Gastrocnemius medialis (tissue), 4 donors: ENCODE measurements at regions not wholly inside any gene's neighbourhood (a gene's known extent, or its start where the extent isn't known, plus 50 kb on each side); places are given as distances from the start of the nearest gene placed in this dataset.

Experiments
- ATAC-seq, 2 donors: fragments of 150-250 bp; one replicate each; pipeline ENCODE4 v1.9.1; 2016
- DNase-seq, 2 donors: peaks; one replicate each; pipeline ENCODE4 v3.0.0-alpha.2; 2019
- H3K27ac ChIP-seq, 4 donors: fragments of 200-600 bp; sonication (generic); 1 replicate in 1 of 4; 2 replicates in 3 of 4; pipeline ENCODE4 v1.5.1; 2016 to 2018; ENCODE audit warnings: mild to moderate bottlenecking in 2 of 4, moderate library complexity in 1 of 4
- H3K27me3 ChIP-seq, 3 donors: fragments of 200-600 bp; sonication (generic) in 2 of 3; 1 replicate in 1 of 3; 2 replicates in 2 of 3; pipeline versions ENCODE4 v1.5.1 to v1.6.0; 2016 to 2019; ENCODE audit warnings: mild to moderate bottlenecking in 1 of 3, moderate library complexity in 1 of 3
- H3K36me3 ChIP-seq, 2 donors: fragments of 200-600 bp; sonication (generic) in 1 of 2; one replicate each; pipeline ENCODE4 v1.5.1; 2017 to 2018
- H3K4me1 ChIP-seq, 2 donors: fragments of 200-600 bp; sonication (generic) in 1 of 2; one replicate each; pipeline ENCODE4 v1.5.1; 2016 to 2017; ENCODE audit warnings: mild to moderate bottlenecking in 2 of 2
- H3K4me3 ChIP-seq, 4 donors: fragments of 200-600 bp; sonication (generic) in 3 of 4; 1 replicate in 1 of 4; 2 replicates in 3 of 4; pipeline ENCODE4 v1.5.1; 2016 to 2019; ENCODE audit warnings: mild to moderate bottlenecking in 2 of 4
- H3K9me3 ChIP-seq, 3 donors: fragments of 200-600 bp; sonication (generic) in 2 of 3; 1 replicate in 1 of 3; 2 replicates in 2 of 3; pipeline ENCODE4 v1.5.1; 2016 to 2019
- CTCF ChIP-seq, 5 experiments: fragments of 450-650 bp in 3 of 5; fragments of 200-600 bp in 2 of 5; sonication (generic) in 2 of 5; IDR thresholded peaks in 4 of 5; conservative IDR thresholded peaks in 1 of 5; 1 replicate in 4 of 5; 2 replicates in 1 of 5; pipeline ENCODE4 v1.5.1; 2016 to 2019; ENCODE audit warnings: antibody characterized with exemption in 5 of 5, mild to moderate bottlenecking in 3 of 5, moderate library complexity in 3 of 5
- POLR2A ChIP-seq, 2 donors: fragments of 450-650 bp; IDR thresholded peaks; one replicate each; pipeline ENCODE4 v1.6.1; 2017; ENCODE audit warnings: antibody characterized with exemption in 2 of 2, mild to moderate bottlenecking in 2 of 2, moderate library complexity in 2 of 2
- in situ Hi-C, 4 donors: fragments of 200-750 bp; cut with MboI; loops; one replicate each; pipeline versions ENCODE4 v1.15.0 to v1.8.0; 2017; ENCODE audit warnings: low sequenced_read_pairs in 4 of 4
- intact Hi-C: fragments of 100-400 bp; cut with DNase I; formaldehyde crosslinking; loops from one replicate; pipeline ENCODE4 v1.15.1; 2023; ENCODE audit warnings: low total_unique reads

- H3K4me1 ChIP-seq: no peaks in the 10 kb centered on the region
- peaks cover 0 to 22% (median 7%) of the 10 kb centered on the region in 3 donors for H3K9me3 ChIP-seq
- H3K27ac ChIP-seq: no peak overlapping the region
- H3K36me3 ChIP-seq: no peaks in the 10 kb centered on the region
- ATAC-seq: no peak
- intact Hi-C loops (no loop called here), in situ Hi-C loops (no loop called here)
- H3K4me3 ChIP-seq: peak overlapping the region in 1 of 4 donors; percentile 4
- no peaks in the 10 kb centered on the region for H3K27me3 ChIP-seq
- no peak for DNase-seq
- TF ChIP-seq POLR2A (IDR thresholded peaks at IDR 0.05) (no peak), CTCF (IDR thresholded peaks at IDR 0.05 in 4 of 5, conservative IDR thresholded peaks at IDR 0.05 in 1 of 5) (no peak)
These were observed 181.3 kb upstream of the SPAG17 start for GRCh38 chr1:118366286-118366685.

GRCh38 chr1:118364882-118365281 lies 179.9 kb upstream of the SPAG17 start:
- H3K4me3 ChIP-seq: no peak overlapping the region
- no peaks in the 10 kb centered on the region for H3K27me3 ChIP-seq
- intact Hi-C loops: no loop called here
- peaks cover 0 to 22% (median 7%) of the 10 kb centered on the region in 3 donors for H3K9me3 ChIP-seq
- in situ Hi-C loops: no loop called here
- DNase-seq: no peak
- no peak overlapping the region for H3K27ac ChIP-seq
- TF ChIP-seq POLR2A (IDR thresholded peaks at IDR 0.05) (no peak), CTCF (IDR thresholded peaks at IDR 0.05 in 4 of 5, conservative IDR thresholded peaks at IDR 0.05 in 1 of 5) (no peak)
- H3K36me3 ChIP-seq: no peaks in the 10 kb centered on the region
- no peaks in the 10 kb centered on the region for H3K4me1 ChIP-seq
- ATAC-seq: no peak

- Histone ChIP-seq H3K9me3 (peaks cover 0 to 22% (median 7%) of the 10 kb centered on the region in 3 donors), H3K4me3 (no peak overlapping the region), H3K27ac (no peak overlapping the region), H3K4me1 (no peaks in the 10 kb centered on the region), H3K36me3 (no peaks in the 10 kb centered on the region), H3K27me3 (no peaks in the 10 kb centered on the region)
- DNase-seq: no peak
- intact Hi-C loops: no loop called here
- in situ Hi-C loops: no loop called here
- ATAC-seq: no peak
- TF ChIP-seq POLR2A (IDR thresholded peaks at IDR 0.05): no peak
These were observed 178.4 kb upstream of the SPAG17 start for GRCh38 chr1:118363396-118363795.

- intact Hi-C loops: no loop called here
- no peak for ATAC-seq
- TF ChIP-seq CTCF (IDR thresholded peaks at IDR 0.05 in 4 of 5, conservative IDR thresholded peaks at IDR 0.05 in 1 of 5) (no peak), POLR2A (IDR thresholded peaks at IDR 0.05) (no peak)
- no peaks in the 10 kb centered on the region for H3K36me3 ChIP-seq
- no peaks in the 10 kb centered on the region for H3K4me1 ChIP-seq
- DNase-seq: no peak
- no peaks in the 10 kb centered on the region for H3K27me3 ChIP-seq
- H3K4me3 ChIP-seq: no peak overlapping the region
- in situ Hi-C loops: no loop called here
- peaks cover 0 to 25% (median 7%) of the 10 kb centered on the region in 3 donors for H3K9me3 ChIP-seq
- H3K27ac ChIP-seq: no peak overlapping the region
These were observed 175.8 kb upstream of the SPAG17 start for GRCh38 chr1:118360817-118361216.

GRCh38 chr1:118346936-118347335 lies 161.9 kb upstream of the SPAG17 start:
- ATAC-seq: no peak
- in situ Hi-C loops: no loop called here

More at GRCh38 chr1:118346936-118347335, 161.9 kb upstream of the SPAG17 start:
- peaks cover 0 to 3% of the 10 kb centered on the region in 2 donors for H3K4me1 ChIP-seq
- H3K4me3 ChIP-seq: no peak overlapping the region
- TF ChIP-seq POLR2A (IDR thresholded peaks at IDR 0.05) (no peak), CTCF (IDR thresholded peaks at IDR 0.05 in 4 of 5, conservative IDR thresholded peaks at IDR 0.05 in 1 of 5) (no peak)
- H3K27me3 ChIP-seq: no peaks in the 10 kb centered on the region
- intact Hi-C loops: no loop called here
- no peak for DNase-seq
- H3K36me3 ChIP-seq: no peaks in the 10 kb centered on the region
- H3K27ac ChIP-seq: no peak overlapping the region
- H3K9me3 ChIP-seq: no peaks in the 10 kb centered on the region
